PC-3 (cell line): ENCODE measurements at regions not wholly inside any gene's neighbourhood (a gene's known extent, or its start where the extent isn't known, plus 50 kb on each side); places are given as distances from the start of the nearest gene placed in this dataset.

Experiments used
- CTCF ChIP-seq: fragments of 300-600 bp; sonication (generic); conservative IDR thresholded peaks from 2 replicates; pipeline ENCODE4 v1.5.1; 2017; ENCODE audit warnings: antibody characterized with exemption, low read depth, mild to moderate bottlenecking, low read length
- EZH2 ChIP-seq: fragments of 300-600 bp; sonication (generic); IDR thresholded peaks from one replicate; pipeline ENCODE4 v1.6.1; 2017; ENCODE audit warnings: antibody characterized with exemption, mild to moderate bottlenecking, low read length; ENCODE audit not compliant: unreplicated experiment
- EZH2phosphoT487 ChIP-seq: fragments of 300-600 bp; sonication (generic); IDR thresholded peaks from 2 replicates; pipeline ENCODE4 v1.6.1; 2018; ENCODE audit warnings: mild to moderate bottlenecking, antibody characterized with exemption, low read length, borderline replicate concordance

DNA sequence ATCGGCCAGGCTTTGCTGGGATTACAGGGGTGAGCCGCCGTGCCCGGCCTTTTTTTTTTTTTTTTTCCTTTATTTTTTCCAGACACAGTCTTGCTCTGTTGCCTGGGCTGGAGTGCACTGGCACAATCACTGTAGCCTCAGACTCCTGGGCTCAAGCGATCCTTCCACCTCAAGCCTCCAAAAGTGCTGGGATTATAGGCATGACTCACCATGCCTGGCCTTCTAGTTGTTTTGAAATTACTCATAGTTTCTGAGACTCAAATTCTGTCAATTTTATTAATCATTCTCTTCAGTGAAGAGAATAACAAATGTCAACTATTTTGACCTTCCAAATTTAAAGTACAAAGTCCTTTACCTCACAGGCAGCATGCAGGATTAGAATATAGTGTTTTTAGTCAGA lies 374.5 kb downstream of the PLA2G4A start:
- TF ChIP-seq CTCF (no peak), EZH2 (no peak), EZH2phosphoT487 (no peak)
